Lower leg skin (tissue), 4 donors: ENCODE measurements at regions not wholly inside any gene's neighbourhood (a gene's known extent, or its start where the extent isn't known, plus 50 kb on each side); places are given as distances from the start of the nearest gene placed in this dataset.

Experiments
- DNase-seq, 2 donors: peaks; one replicate each; pipeline ENCODE4 v3.0.0-alpha.2; 2019; ENCODE audit warnings: low spot score in 2 of 2
- H3K4me3 ChIP-seq: fragments of 200-600 bp; sonication (generic); 2 replicates; pipeline ENCODE4 v1.5.1; 2017; ENCODE audit warnings: mild to moderate bottlenecking, low read depth; ENCODE audit not compliant: poor library complexity, severe bottlenecking
- POLR2A ChIP-seq, 2 donors: fragments of 450-650 bp; IDR thresholded peaks; one replicate each; pipeline ENCODE4 v1.6.1; 2016 to 2017; ENCODE audit warnings: antibody characterized with exemption in 2 of 2, mild to moderate bottlenecking in 1 of 2, moderate library complexity in 1 of 2
- WGBS, 2 donors: methylation state at CpG; one replicate each; pipeline ENCODE4 v1.1.5; 2018; 5-methylcytosine and 5-hydroxymethylcytosine counted together
- intact Hi-C: fragments of 100-400 bp; cut with DNase I; formaldehyde crosslinking; loops from one replicate; pipeline ENCODE4 v1.15.0; 2023; ENCODE audit warnings: low total_unique reads
- TF ChIP-seq, protein P1 (sequence below), 3 donors: fragments of 450-650 bp; IDR thresholded peaks; one replicate each; pipeline ENCODE4 v1.5.1; 2016; ENCODE audit warnings: antibody characterized with exemption in 3 of 3, mild to moderate bottlenecking in 3 of 3, moderate library complexity in 2 of 3

DNA sequence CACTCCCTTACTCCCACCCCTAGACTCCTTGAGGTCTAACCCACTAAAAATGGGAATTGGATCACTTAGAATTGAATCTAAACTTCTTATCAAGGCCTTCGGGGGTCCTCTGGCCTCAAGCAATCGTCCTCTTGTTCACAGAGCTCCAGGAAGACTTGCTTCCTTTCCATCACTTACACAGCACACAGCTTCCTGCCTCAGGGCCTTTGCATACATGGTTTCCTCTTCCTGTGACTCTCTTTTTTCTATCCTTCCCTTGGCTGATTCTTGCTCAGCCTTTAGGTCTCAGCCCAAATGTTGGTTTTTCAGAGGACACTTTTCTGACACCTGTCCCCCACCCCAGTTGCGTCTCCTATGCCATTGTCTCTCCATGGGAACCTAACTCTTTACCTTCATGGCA is 50.0 kb upstream of the ALDH1B1 start:
- intact Hi-C loops = loop anchor here (10.0 kb wide), 1 partner anchor 88 kb away; no protein-coding TSS in a partner anchor
- no peak for DNase-seq
- TF ChIP-seq, protein P1, sequence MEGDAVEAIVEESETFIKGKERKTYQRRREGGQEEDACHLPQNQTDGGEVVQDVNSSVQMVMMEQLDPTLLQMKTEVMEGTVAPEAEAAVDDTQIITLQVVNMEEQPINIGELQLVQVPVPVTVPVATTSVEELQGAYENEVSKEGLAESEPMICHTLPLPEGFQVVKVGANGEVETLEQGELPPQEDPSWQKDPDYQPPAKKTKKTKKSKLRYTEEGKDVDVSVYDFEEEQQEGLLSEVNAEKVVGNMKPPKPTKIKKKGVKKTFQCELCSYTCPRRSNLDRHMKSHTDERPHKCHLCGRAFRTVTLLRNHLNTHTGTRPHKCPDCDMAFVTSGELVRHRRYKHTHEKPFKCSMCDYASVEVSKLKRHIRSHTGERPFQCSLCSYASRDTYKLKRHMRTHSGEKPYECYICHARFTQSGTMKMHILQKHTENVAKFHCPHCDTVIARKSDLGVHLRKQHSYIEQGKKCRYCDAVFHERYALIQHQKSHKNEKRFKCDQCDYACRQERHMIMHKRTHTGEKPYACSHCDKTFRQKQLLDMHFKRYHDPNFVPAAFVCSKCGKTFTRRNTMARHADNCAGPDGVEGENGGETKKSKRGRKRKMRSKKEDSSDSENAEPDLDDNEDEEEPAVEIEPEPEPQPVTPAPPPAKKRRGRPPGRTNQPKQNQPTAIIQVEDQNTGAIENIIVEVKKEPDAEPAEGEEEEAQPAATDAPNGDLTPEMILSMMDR (IDR thresholded peaks at IDR 0.05) = no peak
- no peak for TF ChIP-seq POLR2A (IDR thresholded peaks at IDR 0.05)

DNA sequence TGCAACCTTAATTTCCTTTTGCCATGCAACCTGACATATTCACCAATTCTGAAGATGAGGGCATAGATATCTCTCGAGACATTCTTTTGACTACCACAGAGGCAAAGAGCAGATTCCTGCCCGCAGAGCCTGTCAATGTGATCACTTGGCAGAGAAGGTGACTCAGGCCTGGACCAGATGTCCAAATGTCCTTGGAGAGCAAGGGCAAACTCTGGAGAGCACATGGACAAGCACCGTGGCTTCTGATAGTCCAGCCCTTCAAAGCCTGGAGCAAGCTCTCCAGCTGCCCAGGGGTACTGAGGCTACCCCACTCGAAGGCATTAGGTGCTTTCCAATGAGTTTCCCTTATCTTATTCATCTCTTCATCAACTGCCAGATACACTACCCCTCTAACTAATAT is 50.4 kb upstream of the ALDH1B1 start:
- H3K4me3 ChIP-seq = no peak overlapping the region
- WGBS, 2 donors = 70 to 71% methylated on average over 4 of the region's 4 CpGs
- no peak for DNase-seq
- TF ChIP-seq, protein P1 (IDR thresholded peaks at IDR 0.05) = no peak
- TF ChIP-seq POLR2A (IDR thresholded peaks at IDR 0.05) = no peak
- intact Hi-C loops = loop anchor here (10.0 kb wide), 1 partner anchor 87 kb away; no protein-coding TSS in a partner anchor

More for the DNA sequence above, 50.0 kb upstream of the ALDH1B1 start:
- H3K4me3 ChIP-seq = no peak overlapping the region
- WGBS, 2 donors = 74 to 82% methylated on average over 3 of the region's 3 CpGs

DNA sequence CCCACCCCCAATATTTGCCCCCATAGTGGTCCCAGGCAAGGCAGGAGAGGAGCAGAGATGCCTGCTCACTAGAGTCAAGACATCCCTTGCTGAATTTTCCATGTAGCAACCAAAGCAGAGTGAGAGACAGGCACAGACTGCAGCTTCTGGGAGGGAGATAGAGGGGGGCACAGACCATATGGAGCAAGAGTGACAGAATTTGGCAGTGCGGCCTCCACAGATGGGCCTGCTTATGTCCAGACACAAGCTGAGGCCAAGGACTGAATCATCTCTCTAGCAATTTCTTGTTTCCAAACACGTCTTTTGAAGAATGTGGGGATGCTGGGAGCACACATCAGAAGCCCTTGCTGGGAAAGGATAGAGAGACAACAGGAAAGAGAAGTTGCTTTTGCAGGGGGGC is 53.0 kb upstream of the ALDH1B1 start:
- H3K4me3 ChIP-seq = no peak overlapping the region
- DNase-seq = peak in 1 of 2 donors; percentile 34
- intact Hi-C loops = no loop called here
- no peak for TF ChIP-seq POLR2A (IDR thresholded peaks at IDR 0.05)
- TF ChIP-seq, protein P1 (IDR thresholded peaks at IDR 0.05) = no peak
- 69 to 73% methylated on average over 2 of the region's 2 CpGs for WGBS, 2 donors

DNA sequence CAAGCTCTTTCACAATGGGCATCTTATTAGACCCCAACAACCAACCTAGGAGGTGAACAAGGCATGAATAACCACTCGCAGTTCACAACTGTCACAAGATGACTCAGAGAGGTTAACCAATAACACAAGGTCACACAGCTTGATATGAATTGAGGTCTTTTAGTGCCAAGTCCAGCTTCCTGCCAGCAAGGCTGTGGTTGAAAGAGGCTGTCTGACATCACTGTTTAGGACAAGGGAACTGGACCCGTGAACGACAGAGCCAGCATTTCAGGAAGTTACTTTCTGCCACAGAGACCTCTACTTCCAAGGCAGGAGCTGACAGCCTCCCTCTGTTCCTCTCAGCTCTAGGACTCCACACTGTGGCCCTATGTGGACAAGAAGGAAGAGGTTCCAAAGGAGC is 53.4 kb upstream of the ALDH1B1 start:
- no peak for DNase-seq
- intact Hi-C loops = no loop called here
- TF ChIP-seq, protein P1 (IDR thresholded peaks at IDR 0.05) = no peak
- no peak for TF ChIP-seq POLR2A (IDR thresholded peaks at IDR 0.05)
- H3K4me3 ChIP-seq = no peak overlapping the region
- WGBS, 2 donors = 27 to 33% methylated on average over 3 of the region's 3 CpGs

DNA sequence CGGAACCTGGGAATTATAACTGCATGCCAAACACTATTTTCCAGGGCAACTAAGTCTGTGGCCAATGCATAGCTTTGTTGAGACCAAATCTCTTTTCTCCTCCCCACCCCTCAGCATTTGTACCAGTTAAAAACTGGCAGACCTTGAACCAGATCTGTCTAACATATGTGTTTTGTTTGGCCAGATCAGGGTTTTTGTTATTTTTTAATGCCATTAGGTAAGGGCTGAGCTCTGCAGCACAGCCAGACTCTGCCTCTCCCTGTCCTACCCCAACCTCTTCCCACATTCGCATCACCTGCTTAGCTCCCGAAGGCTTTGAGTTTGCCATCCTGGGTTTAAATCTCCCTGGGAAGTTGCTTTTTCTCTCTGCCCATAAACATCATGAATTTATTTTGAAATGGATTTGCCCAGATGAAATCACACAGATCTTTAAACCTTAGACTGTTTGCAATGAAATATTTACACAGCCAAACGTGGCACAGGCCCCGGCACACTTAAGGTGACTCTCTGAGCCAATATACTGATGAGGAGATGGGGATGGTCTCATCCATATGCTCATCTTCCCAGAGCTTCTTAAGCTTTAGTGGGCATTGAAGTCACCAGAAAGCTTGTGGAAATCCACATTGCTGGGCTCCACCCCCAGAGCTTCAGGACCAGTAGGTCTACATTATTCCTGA is 54.0 kb upstream of the ALDH1B1 start:
- DNase-seq = no peak
- TF ChIP-seq POLR2A (IDR thresholded peaks at IDR 0.05) = no peak
- TF ChIP-seq, protein P1 (IDR thresholded peaks at IDR 0.05) = no peak
- intact Hi-C loops = no loop called here
- 69 to 73% methylated on average over 5 of the region's 5 CpGs for WGBS, 2 donors
- H3K4me3 ChIP-seq = no peak overlapping the region
